Upper lobe of left lung (tissue), 6 donors: ENCODE measurements at regions not wholly inside any gene's neighbourhood (a gene's known extent, or its start where the extent isn't known, plus 50 kb on each side); places are given as distances from the start of the nearest gene placed in this dataset.

ENCODE experiments used
- ATAC-seq, 2 donors: fragments of 200-7000 bp; cut with Tn5 transposase; one replicate each; pipeline ENCODE4 v1.9.1; 2022; ENCODE audit warnings: mild to moderate bottlenecking in 2 of 2, moderate library complexity in 2 of 2; ENCODE audit not compliant: low FRiP score in 2 of 2
- DNase-seq, 2 donors: peaks; one replicate each; pipeline ENCODE4 v3.0.0-alpha.2; 2019 to 2020
- H3K27ac ChIP-seq, 4 donors: fragments of 200-600 bp; sonication (generic); one replicate each; pipeline ENCODE4 v1.5.1; 2016 to 2019
- H3K27me3 ChIP-seq, 4 donors: fragments of 200-600 bp; sonication (generic); one replicate each; pipeline ENCODE4 v1.5.1; 2017 to 2019
- H3K36me3 ChIP-seq, 4 donors: fragments of 200-600 bp; sonication (generic); one replicate each; pipeline ENCODE4 v1.5.1; 2016 to 2019
- H3K4me1 ChIP-seq, 4 donors: fragments of 200-600 bp; sonication (generic); one replicate each; pipeline ENCODE4 v1.5.1; 2018 to 2019
- H3K4me3 ChIP-seq, 4 donors: fragments of 200-600 bp; sonication (generic); one replicate each; pipeline ENCODE4 v1.5.1; 2017 to 2019; ENCODE audit warnings: mild to moderate bottlenecking in 2 of 4, moderate library complexity in 1 of 4
- H3K9me3 ChIP-seq, 4 donors: fragments of 200-600 bp; sonication (generic); one replicate each; pipeline ENCODE4 v1.5.1; 2018 to 2019
- CTCF ChIP-seq, 6 experiments: fragments of 450-650 bp in 4 of 6; fragments of 200-600 bp in 2 of 6; sonication (generic) in 2 of 6; IDR thresholded peaks; one replicate each; pipeline ENCODE4 v1.5.1; 2016 to 2019; ENCODE audit warnings: antibody characterized with exemption in 6 of 6
- EP300 ChIP-seq, 4 donors: sonication (generic); formaldehyde crosslinking; IDR thresholded peaks; one replicate each; pipeline ENCODE4 v1.5.1; 2017; ENCODE audit warnings: antibody characterized with exemption in 4 of 4, control low read depth in 2 of 4
- POLR2A ChIP-seq, 4 donors: fragments of 450-650 bp; IDR thresholded peaks; one replicate each; pipeline ENCODE4 v1.5.1; 2016 to 2017; ENCODE audit warnings: antibody characterized with exemption in 4 of 4, mild to moderate bottlenecking in 2 of 4
- POLR2AphosphoS5 ChIP-seq, 2 donors: sonication (generic); formaldehyde crosslinking; IDR thresholded peaks; one replicate each; pipeline ENCODE4 v1.5.1; 2017; ENCODE audit warnings: antibody characterized with exemption in 2 of 2
- WGBS, 2 donors: methylation state at CpG; one replicate each; pipeline ENCODE4 v1.1.5; 2017 to 2018; 5-methylcytosine and 5-hydroxymethylcytosine counted together
- donor health status: DM: no; HTN: no; CAD: no; lungs with moderate emphysema.
- donor health status: DM: no; HTN: yes; CAD: no; lungs with severe emphysema.

GRCh38 chr21:17422931-17423330, 89.9 kb upstream of the CXADR start:
- H3K4me3 ChIP-seq: no peak overlapping the region
- no peak for TF ChIP-seq POLR2A (IDR thresholded peaks at IDR 0.05)
- no peak for TF ChIP-seq CTCF (IDR thresholded peaks at IDR 0.05)
- TF ChIP-seq POLR2AphosphoS5 (IDR thresholded peaks at IDR 0.05): no peak
- no peak for TF ChIP-seq EP300 (IDR thresholded peaks at IDR 0.05)
- no peak for ATAC-seq
- H3K27me3 ChIP-seq: no peaks in the 10 kb centered on the region
- no peak for DNase-seq
- no peaks in the 10 kb centered on the region for H3K4me1 ChIP-seq
- WGBS, 2 donors: 61 to 91% methylated on average over 2 of the region's 2 CpGs
- H3K27ac ChIP-seq: no peak overlapping the region
- H3K36me3 ChIP-seq: no peaks in the 10 kb centered on the region
- H3K9me3 ChIP-seq: no peaks in the 10 kb centered on the region

GRCh38 chr21:17427157-17427556, 85.7 kb upstream of the CXADR start:
- Histone ChIP-seq H3K36me3 (no peaks in the 10 kb centered on the region), H3K9me3 (no peaks in the 10 kb centered on the region), H3K4me3 (no peak overlapping the region), H3K27ac (no peak overlapping the region), H3K4me1 (no peaks in the 10 kb centered on the region), H3K27me3 (no peaks in the 10 kb centered on the region)
- DNase-seq (no peak), ATAC-seq (no peak)
- WGBS, 2 donors: 84 to 87% methylated on average over 7 of the region's 7 CpGs
- TF ChIP-seq EP300 (IDR thresholded peaks at IDR 0.05): no peak
- no peak for TF ChIP-seq POLR2A (IDR thresholded peaks at IDR 0.05)
- TF ChIP-seq CTCF (IDR thresholded peaks at IDR 0.05): no peak
- TF ChIP-seq POLR2AphosphoS5 (IDR thresholded peaks at IDR 0.05): no peak

DNA sequence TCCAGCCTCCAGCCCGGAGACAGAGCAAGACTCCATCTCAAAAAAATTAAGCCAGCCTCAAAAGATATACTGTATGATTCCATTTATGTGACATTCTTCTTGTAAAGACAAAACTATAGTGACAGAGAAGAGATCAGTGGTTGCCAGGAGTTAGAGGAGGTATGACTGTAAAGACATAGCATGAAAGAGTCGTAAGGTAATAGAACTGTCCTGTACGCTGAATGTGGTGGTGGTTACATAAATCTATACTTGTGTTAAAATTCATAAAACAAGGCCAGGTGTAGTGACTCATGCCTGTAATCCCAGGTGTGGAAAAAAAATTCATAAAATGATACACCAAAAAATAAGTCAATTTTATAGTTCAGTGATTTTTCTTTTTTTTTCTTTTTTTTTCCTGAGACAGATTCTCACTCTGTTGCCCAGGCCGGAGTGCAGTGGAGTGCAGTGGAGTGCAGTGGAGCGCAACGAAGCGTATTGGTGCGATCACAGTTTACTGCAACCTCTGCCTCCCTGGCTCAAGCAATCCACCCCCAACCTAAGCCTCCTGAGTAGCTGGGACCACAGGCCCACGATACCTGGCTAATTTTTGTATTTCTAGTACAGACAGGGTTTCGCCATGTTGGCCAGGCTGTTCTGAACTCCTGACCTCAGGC, 84.9 kb upstream of the CXADR start:
- Histone ChIP-seq H3K4me1 (no peaks in the 10 kb centered on the region), H3K27me3 (no peaks in the 10 kb centered on the region), H3K4me3 (no peak overlapping the region), H3K9me3 (no peaks in the 10 kb centered on the region), H3K36me3 (no peaks in the 10 kb centered on the region), H3K27ac (no peak overlapping the region)
- TF ChIP-seq POLR2A (IDR thresholded peaks at IDR 0.05) (no peak), CTCF (IDR thresholded peaks at IDR 0.05) (no peak), POLR2AphosphoS5 (IDR thresholded peaks at IDR 0.05) (no peak), EP300 (IDR thresholded peaks at IDR 0.05) (no peak)
- WGBS, 2 donors: 81 to 82% methylated on average over 10 of the region's 10 CpGs
- DNase-seq (no peak), ATAC-seq (no peak)

DNA sequence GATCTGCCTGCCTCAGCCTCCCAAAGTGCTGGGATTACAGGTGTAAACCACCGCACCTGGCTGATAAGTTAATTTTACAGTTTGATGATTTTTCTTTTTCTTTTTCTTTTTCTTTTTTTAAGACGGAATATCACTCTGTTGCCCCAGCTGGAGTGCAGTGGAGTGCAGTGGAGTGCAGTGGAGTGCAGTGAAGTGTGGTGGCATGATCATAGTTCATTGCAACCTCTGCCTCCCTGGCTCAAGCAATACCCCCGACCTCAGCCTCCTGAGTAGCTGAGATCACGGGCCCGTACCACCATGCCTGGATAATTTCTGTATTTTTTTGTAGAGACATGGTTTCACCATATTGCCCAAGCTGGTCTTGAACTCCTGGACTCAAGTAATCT, 84.4 kb upstream of the CXADR start:
- ATAC-seq (no peak), DNase-seq (no peak)
- H3K4me1 ChIP-seq: no peaks in the 10 kb centered on the region
- H3K27ac ChIP-seq: no peak overlapping the region
- TF ChIP-seq POLR2A (IDR thresholded peaks at IDR 0.05) (no peak), EP300 (IDR thresholded peaks at IDR 0.05) (no peak), POLR2AphosphoS5 (IDR thresholded peaks at IDR 0.05) (no peak), CTCF (IDR thresholded peaks at IDR 0.05) (no peak)
- WGBS, 2 donors: 87 to 92% methylated on average over 5 of the region's 5 CpGs
- H3K4me3 ChIP-seq: no peak overlapping the region
- H3K9me3 ChIP-seq: no peaks in the 10 kb centered on the region
- no peaks in the 10 kb centered on the region for H3K27me3 ChIP-seq
- no peaks in the 10 kb centered on the region for H3K36me3 ChIP-seq

DNA sequence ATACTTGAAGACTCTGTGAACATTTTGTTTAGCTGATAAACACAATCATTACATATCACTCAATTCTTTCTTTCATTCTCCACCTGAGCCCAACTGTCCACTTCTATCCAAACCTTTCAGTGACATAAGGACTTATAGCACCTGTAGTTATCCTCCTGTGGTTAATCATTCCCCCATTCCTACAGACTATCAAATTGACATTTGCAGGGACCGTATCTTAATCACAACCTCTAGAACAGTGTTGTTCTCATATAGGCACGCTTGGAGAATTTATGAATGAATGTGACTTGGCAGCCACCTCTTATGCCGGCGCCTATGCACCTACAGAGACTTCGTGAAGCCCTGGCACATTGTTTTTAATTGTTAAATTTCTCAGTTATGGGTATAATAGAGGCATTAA, 83.9 kb upstream of the CXADR start:
- Histone ChIP-seq H3K27ac (no peak overlapping the region), H3K9me3 (no peaks in the 10 kb centered on the region), H3K4me3 (no peak overlapping the region), H3K36me3 (no peaks in the 10 kb centered on the region), H3K4me1 (no peaks in the 10 kb centered on the region), H3K27me3 (no peaks in the 10 kb centered on the region)
- WGBS, 2 donors: 84 to 89% methylated on average over 5 of the region's 5 CpGs
- ATAC-seq: no peak
- DNase-seq: no peak
- no peak for TF ChIP-seq CTCF (IDR thresholded peaks at IDR 0.05)
- TF ChIP-seq POLR2A (IDR thresholded peaks at IDR 0.05): no peak
- TF ChIP-seq POLR2AphosphoS5 (IDR thresholded peaks at IDR 0.05): no peak
- TF ChIP-seq EP300 (IDR thresholded peaks at IDR 0.05): no peak
